ENCODE measurements at regions not wholly inside any gene's neighbourhood (a gene's known extent, or its start where the extent isn't known, plus 50 kb on each side); places are given as distances from the start of the nearest gene placed in this dataset.

GRCh38 chr2:236963631-236964182, 122.0 kb upstream of the COPS8 start:
- no peak for DNase-seq

- no peak for DNase-seq
Observed at GRCh38 chr2:236964291-236964690, 121.4 kb upstream of the COPS8 start.

- DNase-seq: no peak
Observed at GRCh38 chr2:236965021-236965840, 120.5 kb upstream of the COPS8 start.

GRCh38 chr2:236965841-236966096, 119.9 kb upstream of the COPS8 start:
- no peak for DNase-seq

GRCh38 chr2:236967499-236967783, 118.2 kb upstream of the COPS8 start:
- DNase-seq: no peak

GRCh38 chr2:236968101-236968879, 117.4 kb upstream of the COPS8 start:
- no peak for DNase-seq

- no peak for DNase-seq
Observed at GRCh38 chr2:236968880-236969534, 116.7 kb upstream of the COPS8 start.

- DNase-seq: no peak
Observed at GRCh38 chr2:236969767-236970655, 115.7 kb upstream of the COPS8 start.

GRCh38 chr2:236970656-236971010, 115.1 kb upstream of the COPS8 start:
- no peak for DNase-seq

- DNase-seq: no peak
Observed at GRCh38 chr2:236971131-236971821, 114.4 kb upstream of the COPS8 start.

GRCh38 chr2:236971919-236972381, 113.7 kb upstream of the COPS8 start:
- DNase-seq: no peak

GRCh38 chr2:236972491-236973342, 113.0 kb upstream of the COPS8 start:
- DNase-seq: peak; percentile 70 to 86

- peak; percentile 51 to 81 for DNase-seq
Observed at GRCh38 chr2:236973343-236973980, 112.2 kb upstream of the COPS8 start.

- no peak for DNase-seq
Observed at GRCh38 chr2:236974148-236974547, 111.5 kb upstream of the COPS8 start.

- DNase-seq: no peak
Observed at GRCh38 chr2:236974752-236975151, 110.9 kb upstream of the COPS8 start.

- no peak for DNase-seq
Observed at GRCh38 chr2:236975766-236976165, 109.9 kb upstream of the COPS8 start.

- DNase-seq: no peak
Observed at GRCh38 chr2:236976266-236977062, 109.2 kb upstream of the COPS8 start.

- DNase-seq: no peak
Observed at GRCh38 chr2:236977063-236977851, 108.4 kb upstream of the COPS8 start.

GRCh38 chr2:236977852-236978398, 107.8 kb upstream of the COPS8 start:
- DNase-seq: no peak

Measured in NCI-H526 (cell line).